ENCODE measurements at regions not wholly inside any gene's neighbourhood (a gene's known extent, or its start where the extent isn't known, plus 50 kb on each side); places are given as distances from the start of the nearest gene placed in this dataset.

- TF ChIP-seq RCOR1 (IDR thresholded peaks at IDR 0.05; ENCODE audit: low read depth, low read length) (no peak), PBX3 (IDR thresholded peaks at IDR 0.05) (no peak), CTCF (IDR thresholded peaks at IDR 0.05) (no peak), POLR2A (IDR thresholded peaks at IDR 0.05; ENCODE audit: low read length) (no peak), JUN (IDR thresholded peaks at IDR 0.05) (no peak), MYC (IDR thresholded peaks at IDR 0.05; ENCODE audit: borderline replicate concordance, low read length) (no peak), EP300 (IDR thresholded peaks at IDR 0.05) (no peak), MAX (IDR thresholded peaks at IDR 0.05) (no peak), CHD2 (IDR thresholded peaks at IDR 0.05; ENCODE audit: low read length, partially characterized antibody) (no peak), NFE2L2 (conservative IDR thresholded peaks at IDR 0.05; ENCODE audit: low read length) (no peak), RNF2 (IDR thresholded peaks at IDR 0.05; ENCODE audit: borderline replicate concordance, low read depth) (no peak)
Observed at GRCh38 chr7:82602066-82602465, 158.5 kb upstream of the CACNA2D1 start.

Data from A549 (cell line).